RWPE2 (cell line): ENCODE measurements at regions not wholly inside any gene's neighbourhood (a gene's known extent, or its start where the extent isn't known, plus 50 kb on each side); places are given as distances from the start of the nearest gene placed in this dataset.

Experiments
- ATAC-seq: fragments of 200-7000 bp; cut with Tn5 transposase; 3 replicates; pipeline ENCODE4 v1.9.1; 2021; ENCODE audit warnings: low read depth
- DNase-seq: peaks from one replicate; pipeline ENCODE4 v3.0.0-alpha.2; 2020; ENCODE audit warnings: low spot score
- H3K27ac ChIP-seq: fragments of 450-650 bp; 2 replicates; pipeline ENCODE4 v1.5.1; 2017; ENCODE audit warnings: mild to moderate bottlenecking; ENCODE audit not compliant: poor library complexity, severe bottlenecking
- H3K27me3 ChIP-seq: fragments of 250-450 bp; sonication (Bioruptor Pico); 2 replicates; pipeline ENCODE4 v1.5.1; 2021; ENCODE audit warnings: mild to moderate bottlenecking, moderate library complexity; ENCODE audit not compliant: insufficient read depth, poor library complexity, severe bottlenecking
- H3K36me3 ChIP-seq: fragments of 250-450 bp; sonication (Bioruptor Pico); 2 replicates; pipeline ENCODE4 v1.5.1; 2020; ENCODE audit warnings: low read depth, mild to moderate bottlenecking, moderate library complexity
- H3K4me1 ChIP-seq: fragments of 250-450 bp; sonication (Bioruptor Pico); 2 replicates; pipeline ENCODE4 v1.5.1; 2021; ENCODE audit warnings: mild to moderate bottlenecking, moderate library complexity; ENCODE audit not compliant: insufficient read depth, poor library complexity, severe bottlenecking
- H3K4me3 ChIP-seq: fragments of 250-450 bp; sonication (Bioruptor Pico); 2 replicates; pipeline ENCODE4 v1.5.1; 2021; ENCODE audit warnings: mild to moderate bottlenecking, moderate library complexity; ENCODE audit not compliant: severe bottlenecking
- H3K9me3 ChIP-seq: fragments of 250-450 bp; sonication (Bioruptor Pico); 2 replicates; pipeline ENCODE4 v1.5.1; 2021; ENCODE audit warnings: mild to moderate bottlenecking, moderate library complexity; ENCODE audit not compliant: severe bottlenecking
- TF ChIP-seq, protein P1 (sequence below): fragments of 450-650 bp; IDR thresholded peaks from one replicate; pipeline ENCODE4 v1.5.1; 2017; ENCODE audit warnings: mild to moderate bottlenecking, moderate library complexity; ENCODE audit not compliant: poor library complexity, severe bottlenecking

DNA sequence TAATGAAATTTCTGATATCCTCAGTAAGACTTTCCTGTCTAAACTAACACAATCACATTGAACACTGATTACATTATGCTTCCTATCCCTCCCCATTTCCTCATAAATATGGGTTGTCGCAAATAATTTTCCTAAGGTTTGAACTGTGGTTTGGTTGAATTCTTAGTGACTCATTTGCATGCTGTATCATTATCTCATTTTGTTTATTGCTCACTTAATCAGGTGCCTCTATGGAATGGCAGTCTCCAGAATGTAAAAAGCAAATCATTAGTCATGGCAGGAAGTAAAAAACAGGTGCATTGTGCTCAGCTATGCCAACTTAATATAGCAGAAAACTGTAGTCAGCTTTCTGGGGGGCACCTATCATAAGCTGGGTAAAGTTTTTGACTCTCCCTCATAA lies 216.0 kb upstream of the ZBTB20 start:
- H3K4me3 ChIP-seq = no peak overlapping the region

DNA sequence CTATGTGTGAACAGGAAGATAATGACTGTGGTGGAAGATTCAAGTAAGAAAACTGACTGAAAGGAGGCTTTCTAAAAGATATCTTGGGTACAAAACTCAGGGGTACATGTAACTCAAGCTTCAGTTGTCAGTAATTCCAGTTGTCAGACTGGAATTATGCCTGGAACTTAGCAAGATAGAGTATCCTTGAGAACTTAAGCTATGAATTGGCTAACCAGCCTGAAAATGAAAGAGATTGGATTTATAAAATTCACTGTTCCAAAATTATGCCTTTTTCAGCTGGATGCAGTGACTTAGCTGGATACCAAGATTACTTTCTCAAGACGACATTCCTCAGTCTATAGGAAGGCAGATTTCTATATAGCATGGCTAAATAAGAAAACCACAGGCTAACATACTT lies 221.9 kb upstream of the ZBTB20 start:
- no peak for DNase-seq

More for the DNA sequence above, 216.0 kb upstream of the ZBTB20 start:
- DNase-seq (no peak), ATAC-seq (no peak; the same call in 2 of the 3 replicates)
- TF ChIP-seq, protein P1, sequence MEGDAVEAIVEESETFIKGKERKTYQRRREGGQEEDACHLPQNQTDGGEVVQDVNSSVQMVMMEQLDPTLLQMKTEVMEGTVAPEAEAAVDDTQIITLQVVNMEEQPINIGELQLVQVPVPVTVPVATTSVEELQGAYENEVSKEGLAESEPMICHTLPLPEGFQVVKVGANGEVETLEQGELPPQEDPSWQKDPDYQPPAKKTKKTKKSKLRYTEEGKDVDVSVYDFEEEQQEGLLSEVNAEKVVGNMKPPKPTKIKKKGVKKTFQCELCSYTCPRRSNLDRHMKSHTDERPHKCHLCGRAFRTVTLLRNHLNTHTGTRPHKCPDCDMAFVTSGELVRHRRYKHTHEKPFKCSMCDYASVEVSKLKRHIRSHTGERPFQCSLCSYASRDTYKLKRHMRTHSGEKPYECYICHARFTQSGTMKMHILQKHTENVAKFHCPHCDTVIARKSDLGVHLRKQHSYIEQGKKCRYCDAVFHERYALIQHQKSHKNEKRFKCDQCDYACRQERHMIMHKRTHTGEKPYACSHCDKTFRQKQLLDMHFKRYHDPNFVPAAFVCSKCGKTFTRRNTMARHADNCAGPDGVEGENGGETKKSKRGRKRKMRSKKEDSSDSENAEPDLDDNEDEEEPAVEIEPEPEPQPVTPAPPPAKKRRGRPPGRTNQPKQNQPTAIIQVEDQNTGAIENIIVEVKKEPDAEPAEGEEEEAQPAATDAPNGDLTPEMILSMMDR = no peak
- Histone ChIP-seq H3K27me3 (no peaks in the 10 kb centered on the region), H3K36me3 (no peaks in the 10 kb centered on the region), H3K27ac (no peak overlapping the region), H3K9me3 (no peaks in the 10 kb centered on the region), H3K4me1 (no peaks in the 10 kb centered on the region)

DNA sequence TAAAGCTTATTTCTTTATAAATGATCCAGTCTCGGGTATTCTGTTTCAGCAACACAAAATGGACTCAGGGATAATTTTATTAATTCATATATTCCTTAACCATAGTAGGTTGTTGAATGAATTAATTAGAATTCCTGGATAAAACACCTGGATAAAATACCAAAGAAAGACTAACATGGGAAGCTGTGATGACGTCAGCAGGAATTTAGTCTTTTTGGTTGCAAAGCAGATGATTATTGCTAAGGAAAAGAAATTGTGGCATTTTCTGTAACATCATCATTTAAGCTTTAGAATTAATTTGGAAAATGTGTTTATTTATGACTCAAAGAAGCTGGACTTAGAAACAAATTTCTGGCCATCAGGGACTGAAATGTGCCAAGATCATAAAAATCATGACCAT lies 228.3 kb upstream of the ZBTB20 start:
- Histone ChIP-seq H3K4me1 (no peaks in the 10 kb centered on the region), H3K9me3 (no peaks in the 10 kb centered on the region), H3K36me3 (no peaks in the 10 kb centered on the region), H3K27me3 (no peaks in the 10 kb centered on the region), H3K27ac (no peak overlapping the region), H3K4me3 (no peak overlapping the region)
- no peak for ATAC-seq
- TF ChIP-seq, protein P1 = no peak
- no peak for DNase-seq

More for the DNA sequence above, 221.9 kb upstream of the ZBTB20 start:
- Histone ChIP-seq H3K4me1 (no peaks in the 10 kb centered on the region), H3K9me3 (no peaks in the 10 kb centered on the region), H3K4me3 (no peak overlapping the region), H3K27ac (no peak overlapping the region), H3K27me3 (no peaks in the 10 kb centered on the region), H3K36me3 (no peaks in the 10 kb centered on the region)
- no peak for ATAC-seq
- TF ChIP-seq, protein P1 = no peak

GRCh38 chr3:115380883-115381572 lies 233.9 kb upstream of the ZBTB20 start:
- Histone ChIP-seq H3K4me3 (no peak overlapping the region), H3K4me1 (no peaks in the 10 kb centered on the region), H3K36me3 (no peaks in the 10 kb centered on the region), H3K27me3 (no peaks in the 10 kb centered on the region), H3K9me3 (no peaks in the 10 kb centered on the region), H3K27ac (no peak overlapping the region)
- TF ChIP-seq, protein P1 = no peak
- no peak for DNase-seq
- no peak for ATAC-seq

DNA sequence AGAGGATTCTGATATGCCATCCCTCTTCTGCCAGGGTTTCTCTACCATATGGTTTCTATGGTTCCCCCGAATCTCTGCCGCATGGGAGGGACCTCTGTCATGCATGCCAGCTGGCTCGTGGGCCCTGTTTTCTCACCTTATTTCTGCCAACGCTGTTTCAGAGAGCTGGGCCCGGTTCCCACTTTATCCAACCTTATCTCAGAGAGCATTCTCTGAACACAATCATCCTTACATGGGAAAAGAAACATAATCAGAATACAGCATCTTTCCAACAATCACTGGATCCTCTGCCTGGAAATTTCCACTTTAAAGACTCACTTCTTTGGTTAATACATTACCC lies 234.5 kb upstream of the ZBTB20 start:
- no peaks in the 10 kb centered on the region for H3K36me3 ChIP-seq
- no peak overlapping the region for H3K4me3 ChIP-seq
- H3K27ac ChIP-seq = no peak overlapping the region
- ATAC-seq (no peak), DNase-seq (no peak)
- H3K4me1 ChIP-seq = no peaks in the 10 kb centered on the region
- H3K9me3 ChIP-seq = no peaks in the 10 kb centered on the region
- TF ChIP-seq, protein P1 = no peak
- H3K27me3 ChIP-seq = no peaks in the 10 kb centered on the region
